ENCODE measurements at regions not wholly inside any gene's neighbourhood (a gene's known extent, or its start where the extent isn't known, plus 50 kb on each side); places are given as distances from the start of the nearest gene placed in this dataset.

DNA sequence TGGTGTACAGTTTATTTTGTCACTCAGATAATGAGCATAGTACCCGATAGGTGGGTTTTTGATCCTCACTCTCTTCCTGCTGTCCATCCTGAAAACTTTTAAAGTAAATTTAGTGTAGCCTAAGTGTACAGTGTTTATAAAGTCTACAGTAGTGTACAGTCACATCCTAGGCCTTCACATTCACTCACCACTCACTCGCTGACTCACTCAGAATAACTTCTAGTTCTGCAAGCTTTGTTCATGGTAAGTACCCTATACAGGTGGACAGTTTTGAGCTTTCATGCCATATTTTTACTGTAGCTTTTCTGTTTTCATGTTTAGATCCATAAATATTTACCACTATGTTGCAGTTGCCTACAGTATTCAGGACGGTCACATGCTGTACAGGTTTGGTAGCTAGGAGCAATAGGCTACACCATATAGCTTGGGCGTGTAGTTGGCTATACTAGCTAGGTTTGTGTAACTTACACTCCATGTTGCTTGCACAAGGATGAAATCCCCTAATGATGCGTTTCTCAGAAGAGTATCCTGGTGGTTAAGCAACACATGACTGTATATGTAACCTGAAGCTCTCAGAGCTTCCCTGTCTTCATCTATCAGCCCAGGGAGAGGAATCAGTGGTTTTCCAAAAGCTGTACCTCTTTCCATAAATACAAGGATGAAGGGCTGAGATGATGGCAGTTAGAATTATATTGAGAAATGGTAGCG is 87.6 kb upstream of the SLC25A26 start:
- Mint-ChIP-seq H3K36me3 (ENCODE audit: low read depth) (no peaks in the 10 kb centered on the region), H3K9me3 (no peaks in the 10 kb centered on the region), H3K4me3 (no peak overlapping the region), H3K4me1 (ENCODE audit: low read depth) (no peaks in the 10 kb centered on the region), H3K27me3 (no peaks in the 10 kb centered on the region), H3K27ac (no peak overlapping the region)
- ChIA-PET CTCF (interaction anchor here (0.6 kb wide), 1 partner anchor 382 kb away, joined by 3 read pairs; no protein-coding TSS in a partner anchor), POLR2A (no interaction called here)
- DNase-seq (no peak), ATAC-seq (no peak)
- intact Hi-C loops (cut with micrococcal nuclease), result no loop called here
- TF ChIP-seq, protein P1, sequence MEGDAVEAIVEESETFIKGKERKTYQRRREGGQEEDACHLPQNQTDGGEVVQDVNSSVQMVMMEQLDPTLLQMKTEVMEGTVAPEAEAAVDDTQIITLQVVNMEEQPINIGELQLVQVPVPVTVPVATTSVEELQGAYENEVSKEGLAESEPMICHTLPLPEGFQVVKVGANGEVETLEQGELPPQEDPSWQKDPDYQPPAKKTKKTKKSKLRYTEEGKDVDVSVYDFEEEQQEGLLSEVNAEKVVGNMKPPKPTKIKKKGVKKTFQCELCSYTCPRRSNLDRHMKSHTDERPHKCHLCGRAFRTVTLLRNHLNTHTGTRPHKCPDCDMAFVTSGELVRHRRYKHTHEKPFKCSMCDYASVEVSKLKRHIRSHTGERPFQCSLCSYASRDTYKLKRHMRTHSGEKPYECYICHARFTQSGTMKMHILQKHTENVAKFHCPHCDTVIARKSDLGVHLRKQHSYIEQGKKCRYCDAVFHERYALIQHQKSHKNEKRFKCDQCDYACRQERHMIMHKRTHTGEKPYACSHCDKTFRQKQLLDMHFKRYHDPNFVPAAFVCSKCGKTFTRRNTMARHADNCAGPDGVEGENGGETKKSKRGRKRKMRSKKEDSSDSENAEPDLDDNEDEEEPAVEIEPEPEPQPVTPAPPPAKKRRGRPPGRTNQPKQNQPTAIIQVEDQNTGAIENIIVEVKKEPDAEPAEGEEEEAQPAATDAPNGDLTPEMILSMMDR (IDR thresholded peaks at IDR 0.05), result no peak

DNA sequence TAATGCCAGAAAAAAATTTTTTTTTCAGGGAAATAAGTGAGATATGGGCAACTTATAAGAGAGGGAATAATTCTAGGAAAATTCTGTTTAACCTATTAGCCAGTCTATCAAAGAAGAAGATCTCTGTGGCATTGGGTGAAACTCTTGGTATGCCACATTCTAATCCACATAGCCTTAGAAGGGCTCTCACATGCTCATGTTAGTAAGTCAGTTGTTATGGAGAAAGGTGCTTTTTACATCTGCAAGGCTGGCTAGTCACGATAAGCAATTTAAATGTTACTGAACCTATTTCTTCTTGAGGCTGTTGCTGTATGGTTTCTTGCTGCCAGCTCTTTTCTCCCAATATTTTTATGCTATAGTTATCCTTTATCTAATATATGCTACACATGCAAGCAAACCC is 89.9 kb upstream of the MAGI1 start:
- TF ChIP-seq, protein P1 (IDR thresholded peaks at IDR 0.05), result no peak
- no peak for ATAC-seq
- Mint-ChIP-seq H3K36me3 (ENCODE audit: low read depth) (no peaks in the 10 kb centered on the region), H3K27ac (no peak overlapping the region), H3K4me1 (ENCODE audit: low read depth) (no peaks in the 10 kb centered on the region), H3K9me3 (no peaks in the 10 kb centered on the region), H3K27me3 (no peaks in the 10 kb centered on the region), H3K4me3 (no peak overlapping the region)
- POLR2A ChIA-PET, result no interaction called here
- intact Hi-C loops (cut with micrococcal nuclease), result no loop called here
- DNase-seq, result no peak
- CTCF ChIA-PET, result no interaction called here

DNA sequence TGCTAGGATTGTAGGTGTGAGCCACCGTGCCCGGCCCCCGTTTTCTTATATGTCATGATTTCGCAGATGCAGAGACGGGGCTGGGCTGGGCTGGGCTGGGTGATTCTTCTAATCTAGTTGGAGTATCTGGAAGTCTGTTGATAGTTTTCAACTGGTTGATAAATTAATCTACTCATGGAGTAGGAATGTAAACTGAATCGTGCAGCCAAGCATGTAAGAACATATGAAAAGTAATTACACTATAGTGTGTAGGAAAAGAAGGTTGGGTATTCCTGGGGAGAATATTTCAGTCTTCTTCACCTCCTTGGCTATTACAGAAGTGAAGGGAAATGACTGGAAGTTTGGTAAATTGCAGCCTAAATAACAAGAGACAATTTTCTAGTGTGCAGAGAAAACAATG is 82.6 kb upstream of the MAGI1 start:
- ChIA-PET POLR2A (no interaction called here), CTCF (no interaction called here)
- Mint-ChIP-seq H3K36me3 (ENCODE audit: low read depth) (no peaks in the 10 kb centered on the region), H3K27me3 (no peaks in the 10 kb centered on the region), H3K4me1 (ENCODE audit: low read depth) (no peaks in the 10 kb centered on the region), H3K9me3 (no peaks in the 10 kb centered on the region), H3K27ac (no peak overlapping the region), H3K4me3 (no peak overlapping the region)
- TF ChIP-seq, protein P1 (IDR thresholded peaks at IDR 0.05), result no peak
- ATAC-seq, result no peak
- DNase-seq, result no peak
- intact Hi-C loops (cut with micrococcal nuclease), result no loop called here

DNA sequence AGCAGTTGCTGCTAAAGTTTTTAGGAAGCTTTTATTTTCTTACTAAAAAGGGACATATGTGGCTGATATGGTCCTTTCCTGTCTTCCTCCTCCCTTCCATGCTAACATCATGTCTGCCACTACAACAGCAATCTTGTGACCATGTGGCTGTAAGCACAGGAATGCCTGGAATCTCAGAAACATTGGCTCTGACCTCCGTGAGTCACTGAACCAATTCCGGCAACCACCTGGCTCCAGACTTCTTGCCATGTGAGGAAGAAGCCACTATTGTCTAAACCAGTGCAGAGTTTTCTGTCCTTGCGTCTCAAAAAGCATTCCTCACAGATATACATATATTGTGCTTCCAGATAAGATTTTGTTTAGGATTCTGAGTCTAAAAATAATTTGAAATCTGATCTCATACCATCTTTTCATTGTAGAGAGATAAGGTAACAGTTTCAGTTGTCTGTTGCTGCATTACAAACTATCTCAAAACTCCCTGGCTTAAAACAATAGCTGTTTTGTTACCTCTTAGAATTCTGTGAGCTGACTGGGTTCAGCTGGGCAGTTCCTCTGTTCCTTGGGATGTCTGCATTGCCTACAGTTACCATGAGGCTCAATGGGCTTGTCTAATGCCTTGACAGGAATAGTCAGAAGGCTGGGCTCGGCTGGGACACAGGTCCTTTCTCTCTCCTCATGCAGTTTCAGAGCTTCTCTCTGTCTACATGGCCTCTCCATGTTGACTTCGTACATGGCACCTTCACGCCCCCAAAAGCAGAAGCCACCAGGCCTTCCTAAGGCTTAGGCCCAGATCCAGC is 77.3 kb upstream of the MAGI1 start:
- ChIA-PET CTCF (no interaction called here), POLR2A (no interaction called here)
- H3K27ac Mint-ChIP-seq, result no peak overlapping the region
- TF ChIP-seq, protein P1 (IDR thresholded peaks at IDR 0.05), result no peak
- no peaks in the 10 kb centered on the region for H3K4me1 Mint-ChIP-seq (ENCODE audit: low read depth)
- no peak for ATAC-seq
- intact Hi-C loops (cut with micrococcal nuclease), result no loop called here
- no peak overlapping the region for H3K4me3 Mint-ChIP-seq
- no peaks in the 10 kb centered on the region for H3K36me3 Mint-ChIP-seq (ENCODE audit: low read depth)
- no peaks in the 10 kb centered on the region for H3K27me3 Mint-ChIP-seq
- H3K9me3 Mint-ChIP-seq, result no peaks in the 10 kb centered on the region
- no peak for DNase-seq

GRCh38 chr3:66113542-66113941 is 74.8 kb upstream of the MAGI1 start:
- TF ChIP-seq, protein P1 (IDR thresholded peaks at IDR 0.05), result no peak
- ChIA-PET CTCF (no interaction called here), POLR2A (no interaction called here)
- Mint-ChIP-seq H3K9me3 (no peaks in the 10 kb centered on the region), H3K36me3 (ENCODE audit: low read depth) (no peaks in the 10 kb centered on the region), H3K27me3 (peaks cover 2% of the 10 kb centered on the region), H3K4me3 (no peak overlapping the region), H3K27ac (no peak overlapping the region), H3K4me1 (ENCODE audit: low read depth) (no peaks in the 10 kb centered on the region)
- intact Hi-C loops (cut with micrococcal nuclease), result no loop called here
- ATAC-seq, result no peak
- DNase-seq, result no peak
